Glomerular endothelial cell (primary cell): ENCODE measurements at regions not wholly inside any gene's neighbourhood (a gene's known extent, or its start where the extent isn't known, plus 50 kb on each side); places are given as distances from the start of the nearest gene placed in this dataset.
"Not testable (repeated sequence)": the region's sequence is repeated elsewhere in the genome, so short reads cannot be mapped to it uniquely, and the experiment has no call there.

Source experiments
- DNase-seq: peaks from one replicate; pipeline ENCODE4 v3.0.0-alpha.2; 2011; ENCODE audit warnings: low read depth, low spot score; ENCODE audit errors: extremely low read depth

DNA sequence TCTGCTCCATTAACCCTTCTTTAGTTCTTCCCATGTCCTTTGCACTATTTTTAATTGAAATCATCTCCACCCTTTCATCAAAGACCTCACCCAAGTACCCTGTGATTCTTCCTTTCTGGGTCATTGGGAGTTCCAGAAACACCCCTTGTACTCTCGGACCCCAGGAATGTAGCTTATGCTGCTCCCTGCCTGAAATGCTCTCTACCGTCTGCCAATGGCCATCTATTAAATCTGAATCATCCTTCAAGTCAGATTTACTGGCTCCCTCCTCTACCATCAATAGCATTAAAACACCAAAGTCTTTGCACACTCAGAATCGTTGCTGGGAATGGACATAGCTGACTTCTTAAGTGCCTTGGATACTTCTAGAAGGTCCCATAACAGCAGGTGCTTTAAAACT lies 73.2 kb upstream of the GADD45A start:
- no peak for DNase-seq

DNA sequence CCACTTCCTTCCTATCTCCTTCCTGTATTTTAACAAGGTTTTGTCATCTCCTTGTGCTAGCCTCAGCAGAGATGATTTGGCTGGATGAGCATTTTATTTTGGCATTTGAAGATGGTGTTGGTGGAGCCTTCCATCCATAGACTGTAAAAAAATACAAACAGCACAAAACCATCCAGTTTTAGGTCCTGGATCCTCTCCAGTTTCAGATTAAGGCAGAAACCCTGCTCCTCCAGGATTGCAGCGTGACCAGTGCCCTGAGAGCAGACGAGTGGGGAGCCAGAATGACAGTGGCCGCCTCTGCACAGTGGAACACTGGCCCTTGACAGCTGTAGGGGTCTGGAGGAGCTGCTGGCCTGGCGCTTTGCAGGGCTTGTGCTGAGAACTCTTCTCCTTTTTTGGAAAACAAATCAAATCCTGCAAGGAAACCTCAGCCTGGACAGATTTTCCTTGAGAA lies 72.2 kb upstream of the GADD45A start:
- no peak for DNase-seq

DNA sequence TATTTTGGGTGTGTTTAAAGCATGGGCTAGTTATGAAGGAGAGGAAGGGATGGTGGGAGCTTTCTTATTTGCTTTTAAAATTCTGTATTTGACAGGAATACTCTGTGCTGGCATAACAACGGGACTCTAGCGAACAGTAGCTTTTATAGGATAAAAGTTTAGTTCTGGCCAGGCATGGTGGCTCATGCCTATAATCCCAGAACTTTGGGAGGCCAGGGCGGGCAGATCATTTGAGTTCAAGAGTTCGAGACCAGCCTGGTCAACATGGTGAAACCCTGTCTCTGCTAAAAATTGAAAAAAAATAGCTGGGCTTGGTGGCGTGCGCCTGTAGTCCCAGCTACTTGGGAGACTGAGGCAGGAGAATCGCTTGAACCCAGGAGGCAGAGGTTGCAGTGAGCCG lies 71.5 kb upstream of the GADD45A start:
- DNase-seq = not testable (repeated sequence)

DNA sequence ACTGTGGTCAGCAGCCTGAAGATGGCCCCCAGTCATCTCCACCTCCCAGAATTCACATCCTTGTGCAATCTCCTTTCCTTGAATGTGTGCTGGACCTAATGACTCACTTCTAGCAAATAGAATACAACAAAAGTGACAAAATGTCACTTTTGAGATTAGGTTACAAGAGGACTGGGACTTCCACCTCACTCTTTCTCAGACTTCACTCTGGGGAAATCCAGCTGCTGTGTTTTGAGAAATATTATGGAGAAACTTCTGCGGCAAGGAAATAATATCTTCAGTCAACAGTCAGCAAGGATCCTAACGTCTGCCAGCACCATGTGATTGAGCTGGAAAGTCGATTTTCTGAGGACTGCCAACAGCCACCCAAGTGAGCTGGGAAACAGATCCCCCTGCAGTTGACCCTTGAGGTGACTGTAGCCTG lies 70.5 kb upstream of the GADD45A start:
- DNase-seq = no peak

DNA sequence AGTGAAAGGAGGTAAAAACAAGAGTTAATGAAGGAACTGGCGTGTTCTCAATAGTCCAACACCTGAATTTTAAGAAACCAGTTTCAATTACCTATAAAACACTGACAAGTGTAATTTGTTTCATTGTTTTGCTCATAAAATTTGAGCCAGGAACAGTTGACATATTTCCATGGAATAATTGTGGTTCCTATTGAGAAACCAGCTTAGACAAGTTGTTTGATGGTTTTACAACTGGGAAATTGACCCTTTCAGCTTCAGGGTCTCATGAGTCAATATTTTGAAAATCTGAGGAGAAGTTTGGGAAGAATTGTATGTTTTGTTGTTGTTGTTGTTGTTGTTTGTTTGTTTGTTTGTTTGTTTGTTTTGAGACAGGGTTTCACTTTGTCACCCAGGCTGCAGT lies 69.1 kb upstream of the GADD45A start:
- DNase-seq = no peak

DNA sequence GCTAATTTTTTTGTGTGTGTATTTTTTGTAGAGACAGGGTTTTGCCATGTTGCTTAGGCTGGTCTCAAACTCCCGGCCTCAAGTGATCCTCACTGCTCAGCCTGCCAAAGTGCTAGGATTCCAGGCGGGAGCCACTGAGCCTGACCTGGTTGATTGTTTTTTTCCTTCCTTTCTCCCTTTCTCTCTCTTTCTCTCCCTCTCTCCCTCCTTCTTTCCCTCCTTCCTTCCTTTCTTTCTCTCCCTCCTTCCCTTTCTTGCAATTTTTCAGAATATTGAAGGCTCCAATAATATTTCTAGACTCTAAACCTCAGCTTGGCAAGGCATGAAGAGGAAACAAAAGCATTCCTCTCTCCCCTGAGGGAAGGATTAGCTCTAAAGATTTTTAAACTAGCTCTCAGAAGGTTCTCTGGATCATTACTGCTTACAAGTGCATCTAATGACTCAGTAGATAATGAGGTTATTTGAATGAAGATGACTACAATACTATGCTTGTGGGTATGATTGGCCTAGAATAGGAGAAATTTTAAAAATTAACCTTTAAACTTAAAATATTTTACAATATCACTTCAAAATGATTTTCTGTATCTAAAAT lies 68.5 kb upstream of the GADD45A start:
- DNase-seq = no peak

DNA sequence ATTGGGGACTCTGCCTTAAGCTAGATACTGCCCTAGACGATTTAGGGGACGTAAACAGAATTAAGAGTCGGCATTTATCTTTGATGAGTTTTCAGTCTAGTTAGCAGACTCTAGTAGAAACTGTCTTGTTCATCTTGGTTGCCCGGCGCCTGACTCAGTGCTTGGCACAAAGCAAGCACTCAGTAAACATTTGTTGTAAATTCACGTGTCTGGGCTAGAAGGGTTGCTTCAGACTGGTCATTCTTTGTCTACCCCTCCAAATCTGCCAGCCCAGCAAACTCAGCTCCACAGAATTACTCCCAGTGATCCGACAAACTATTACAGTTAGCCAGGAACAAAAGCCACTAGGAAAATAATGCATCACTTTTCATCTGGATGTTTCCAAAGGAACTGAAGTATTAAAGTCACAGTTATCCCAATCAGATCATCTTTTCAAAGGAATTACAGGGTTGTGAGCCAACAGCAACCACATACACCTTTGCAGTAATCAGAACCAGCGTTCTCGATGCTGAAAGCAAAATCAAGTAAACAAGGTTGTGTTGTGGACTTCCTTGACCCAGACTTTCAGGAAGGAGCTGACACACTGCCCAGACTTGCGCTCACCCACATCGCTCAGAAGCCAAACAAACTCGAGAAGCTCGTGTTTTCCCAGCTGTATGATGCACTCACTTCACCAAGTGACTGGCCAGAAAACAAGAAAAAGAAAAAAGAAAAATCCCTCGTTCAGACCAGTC lies 66.5 kb upstream of the GADD45A start:
- DNase-seq = peak; percentile 90

DNA sequence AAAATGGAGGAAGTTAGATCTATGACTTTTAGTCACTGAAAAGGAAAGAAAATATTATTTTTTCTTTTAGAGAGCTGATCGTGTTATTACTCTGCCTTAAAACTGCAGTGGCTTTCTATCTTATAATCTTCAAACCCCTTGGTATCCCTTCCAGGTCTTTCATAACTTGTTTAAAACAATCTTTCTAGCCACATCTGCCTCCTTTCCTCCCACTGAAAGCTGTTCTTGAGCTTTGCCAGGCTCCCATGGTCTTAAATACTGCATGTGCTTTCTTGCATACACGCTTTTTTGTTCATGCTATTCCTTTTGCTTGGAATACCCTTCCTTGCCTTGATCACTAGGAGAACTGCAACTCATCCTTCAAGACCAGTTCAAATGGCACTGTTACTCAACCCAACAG lies 65.9 kb upstream of the GADD45A start:
- DNase-seq = no peak

DNA sequence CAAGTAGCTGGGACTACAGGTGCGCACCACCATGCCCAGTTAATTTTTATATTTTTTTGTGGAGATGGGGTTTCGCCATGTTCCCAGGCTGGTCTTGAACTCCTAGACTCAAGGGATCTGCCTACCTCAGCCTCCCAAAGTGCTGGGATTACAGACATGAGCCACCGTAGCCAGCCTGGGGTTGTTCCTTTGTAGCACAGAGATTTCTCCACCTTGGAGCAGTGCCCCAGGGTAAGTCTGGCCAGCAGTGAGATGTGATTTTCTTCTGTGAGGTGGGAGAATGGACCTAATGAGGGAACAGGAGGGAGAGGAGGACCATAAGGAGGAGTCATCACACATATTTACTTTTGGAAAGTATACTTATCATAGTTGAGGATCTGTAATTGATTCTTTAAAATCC lies 61.1 kb upstream of the GADD45A start:
- no peak for DNase-seq

DNA sequence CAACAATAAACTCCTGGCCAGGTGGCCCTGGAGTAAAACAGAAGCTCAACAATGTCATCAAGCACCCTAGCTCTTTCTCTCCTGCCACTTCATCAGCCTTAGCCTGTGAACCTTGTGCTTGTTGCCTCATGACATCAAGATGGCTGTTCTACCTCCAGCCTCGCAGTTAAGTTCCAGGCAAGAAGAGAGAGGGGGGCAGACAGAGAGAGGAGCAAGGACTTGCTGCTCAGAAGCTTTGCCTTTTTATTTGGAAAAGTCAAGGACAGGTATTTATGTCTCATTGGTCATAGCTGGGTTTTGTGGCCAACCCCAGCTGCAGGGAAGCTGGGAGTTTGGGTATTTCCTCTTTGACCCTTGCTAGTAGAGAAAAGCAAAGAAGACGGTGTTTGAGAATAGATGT lies 60.3 kb upstream of the GADD45A start:
- no peak for DNase-seq

DNA sequence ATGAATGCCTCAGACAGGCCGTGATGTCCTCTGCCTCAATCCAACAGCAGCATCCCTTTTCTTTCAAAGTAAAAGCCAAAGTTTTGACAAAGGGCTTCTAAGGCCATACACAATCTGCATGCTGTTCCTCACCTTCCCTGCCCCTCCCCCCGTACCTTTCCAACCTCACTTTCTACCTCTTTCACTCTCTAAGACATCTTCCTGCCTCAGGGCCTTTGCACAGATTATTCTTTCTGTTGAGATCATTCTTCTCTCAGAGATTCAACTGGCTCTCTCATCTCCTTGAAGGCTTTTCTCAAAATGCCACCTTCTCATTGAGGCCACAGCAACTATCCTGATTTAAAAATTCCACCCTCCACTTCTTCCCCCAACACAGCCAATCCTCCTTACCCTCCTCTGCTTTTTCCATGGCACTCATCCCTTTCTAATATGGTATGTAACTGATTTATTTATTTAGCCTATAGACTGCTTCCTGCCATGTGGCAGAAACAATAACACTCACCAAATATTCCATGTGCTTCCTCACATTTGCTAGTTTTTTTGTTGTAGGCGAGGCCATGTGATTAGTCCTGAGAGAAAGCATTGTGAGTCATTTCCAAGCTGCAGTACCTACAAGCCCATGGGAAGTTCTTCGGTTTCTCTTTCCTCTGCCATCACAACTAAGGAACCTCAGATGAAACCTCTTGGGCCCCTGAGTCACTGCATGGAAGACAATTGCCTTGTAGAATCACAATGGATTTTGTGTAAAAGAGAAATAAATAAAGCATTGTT lies 58.7 kb upstream of the GADD45A start:
- peak; percentile 99 for DNase-seq

DNA sequence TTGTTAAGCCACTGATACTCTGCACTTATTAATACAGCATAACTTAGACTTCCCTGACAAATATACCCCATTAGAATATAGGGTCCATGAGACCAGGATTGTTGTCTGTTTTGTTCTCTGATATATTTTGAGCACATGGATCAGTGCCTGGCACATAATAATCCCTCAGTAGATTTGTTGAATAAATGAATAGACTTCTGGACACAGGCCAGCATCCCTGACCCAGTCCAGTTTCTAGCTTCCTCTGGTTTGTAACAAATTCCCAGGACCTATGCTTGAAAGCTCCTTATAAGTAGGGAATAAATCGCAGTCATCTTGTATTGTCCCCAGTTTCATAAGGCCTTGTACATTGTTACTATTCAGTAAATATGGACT lies 58.2 kb upstream of the GADD45A start:
- DNase-seq = peak; percentile 71

DNA sequence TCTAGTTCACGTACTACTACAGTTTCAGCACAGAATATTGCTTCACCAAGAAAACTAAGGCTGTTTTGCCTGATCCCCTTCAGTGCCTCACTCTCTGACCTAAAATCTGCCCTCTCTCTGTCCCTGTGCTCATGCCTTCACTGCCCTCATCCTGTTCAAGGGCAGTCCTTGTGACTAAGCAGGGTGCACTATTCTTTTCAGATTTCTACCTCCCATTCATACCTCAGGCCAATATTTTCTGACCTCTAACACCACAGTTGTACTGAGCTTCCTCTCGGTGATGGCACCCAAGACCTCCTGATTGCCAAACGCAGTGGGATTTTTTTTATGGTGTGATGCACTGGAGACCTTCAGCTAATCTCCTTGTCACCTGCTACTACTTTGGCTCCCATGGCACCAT lies 57.7 kb upstream of the GADD45A start:
- no peak for DNase-seq

DNA sequence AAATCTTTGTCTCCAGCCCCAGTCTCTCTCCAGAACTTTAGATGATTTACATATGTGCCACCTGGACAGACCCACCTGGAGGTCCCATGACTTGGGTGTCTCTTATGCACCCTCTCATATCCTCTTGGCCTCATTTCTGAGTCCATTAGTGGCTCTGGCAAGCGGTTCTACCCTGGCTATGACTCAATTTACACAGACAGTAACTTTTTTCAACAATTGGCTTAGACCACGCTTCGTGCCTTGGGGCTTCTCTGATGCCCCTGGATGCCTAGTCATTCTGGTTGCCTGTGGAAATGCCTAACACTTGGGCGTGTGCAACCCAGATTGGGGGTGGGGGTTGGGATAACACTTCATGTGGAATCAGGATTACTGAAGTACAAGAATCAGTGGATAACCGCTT lies 57.1 kb upstream of the GADD45A start:
- no peak for DNase-seq

DNA sequence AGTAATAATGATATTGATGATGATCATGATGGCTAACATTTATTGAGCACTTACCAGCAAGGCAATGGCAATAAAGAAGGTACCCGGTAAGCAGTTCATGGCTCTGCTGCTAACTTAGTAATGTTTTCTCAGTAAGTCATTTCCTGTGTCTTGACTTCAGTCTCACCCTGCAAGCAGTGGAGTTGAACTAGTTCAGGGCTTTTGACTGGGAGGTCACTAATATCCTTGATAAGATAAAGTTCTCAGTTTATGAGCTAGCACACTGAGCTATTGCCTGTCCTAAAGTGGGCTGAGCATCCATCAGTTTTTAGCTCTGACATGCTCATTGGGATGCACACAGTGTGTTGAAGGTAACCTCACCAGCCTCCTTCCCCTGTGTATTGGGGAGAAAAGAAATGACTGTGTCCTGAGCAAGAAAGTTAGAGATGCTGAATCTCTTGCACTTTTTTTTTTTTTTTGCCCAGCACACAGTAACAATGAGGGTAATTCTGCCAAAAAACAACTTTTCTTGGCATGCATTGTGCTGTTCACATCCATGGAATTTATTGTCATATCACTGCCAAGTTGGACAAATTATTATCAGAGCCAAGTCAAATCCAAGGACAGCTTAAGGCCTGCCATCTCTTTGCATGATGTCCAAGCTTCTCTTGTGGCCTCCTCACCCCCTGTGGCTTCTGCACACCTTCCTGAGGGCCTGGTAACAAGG lies 55.5 kb upstream of the GADD45A start:
- DNase-seq = no peak

DNA sequence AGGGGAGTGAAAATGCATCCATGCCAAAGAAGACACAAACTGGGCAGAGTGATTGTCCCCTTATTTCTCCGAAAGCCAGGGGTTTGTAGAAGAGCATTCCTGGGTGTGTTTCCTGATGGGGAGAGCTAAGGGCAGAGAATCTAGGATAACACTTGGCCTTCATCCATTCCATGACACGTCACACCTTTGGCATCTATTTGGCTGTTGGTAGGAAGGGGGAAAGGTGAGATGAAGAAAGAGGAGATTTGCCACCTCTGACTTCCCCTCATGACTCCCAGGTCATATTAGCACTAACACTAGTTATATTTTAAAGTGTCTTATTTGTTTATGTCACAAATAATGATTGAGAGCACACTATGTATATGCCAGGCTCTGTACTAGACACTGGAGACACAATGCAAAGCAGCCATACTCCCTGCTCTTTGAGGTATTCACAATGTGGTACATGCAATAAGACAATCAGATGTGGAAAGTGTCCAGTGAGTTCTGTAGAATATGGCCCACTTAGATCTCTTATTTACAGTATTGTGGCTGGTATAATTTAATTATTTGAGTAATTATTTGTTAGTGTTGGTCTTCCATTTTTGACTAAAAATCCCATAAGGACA lies 54.5 kb upstream of the GADD45A start:
- DNase-seq = no peak

DNA sequence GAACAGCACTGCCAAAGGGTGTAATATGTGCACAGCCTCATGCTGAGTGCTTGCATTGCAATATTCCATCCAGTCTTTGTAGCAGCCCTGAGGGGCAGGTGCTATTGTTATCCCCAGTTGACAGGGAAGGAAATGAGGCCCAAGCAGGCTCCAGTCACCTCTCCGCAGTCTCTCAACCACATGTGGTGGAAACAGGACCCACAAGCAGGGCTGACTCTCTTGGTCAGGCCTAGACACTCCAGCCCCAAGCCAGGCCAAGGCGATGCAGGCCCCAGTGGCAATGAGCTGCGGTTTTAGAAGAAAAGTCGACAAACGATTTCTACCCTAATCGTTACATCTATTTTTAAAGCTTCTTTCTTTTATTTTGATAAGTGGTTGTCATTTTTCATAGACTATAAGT lies 52.6 kb upstream of the GADD45A start:
- no peak for DNase-seq

DNA sequence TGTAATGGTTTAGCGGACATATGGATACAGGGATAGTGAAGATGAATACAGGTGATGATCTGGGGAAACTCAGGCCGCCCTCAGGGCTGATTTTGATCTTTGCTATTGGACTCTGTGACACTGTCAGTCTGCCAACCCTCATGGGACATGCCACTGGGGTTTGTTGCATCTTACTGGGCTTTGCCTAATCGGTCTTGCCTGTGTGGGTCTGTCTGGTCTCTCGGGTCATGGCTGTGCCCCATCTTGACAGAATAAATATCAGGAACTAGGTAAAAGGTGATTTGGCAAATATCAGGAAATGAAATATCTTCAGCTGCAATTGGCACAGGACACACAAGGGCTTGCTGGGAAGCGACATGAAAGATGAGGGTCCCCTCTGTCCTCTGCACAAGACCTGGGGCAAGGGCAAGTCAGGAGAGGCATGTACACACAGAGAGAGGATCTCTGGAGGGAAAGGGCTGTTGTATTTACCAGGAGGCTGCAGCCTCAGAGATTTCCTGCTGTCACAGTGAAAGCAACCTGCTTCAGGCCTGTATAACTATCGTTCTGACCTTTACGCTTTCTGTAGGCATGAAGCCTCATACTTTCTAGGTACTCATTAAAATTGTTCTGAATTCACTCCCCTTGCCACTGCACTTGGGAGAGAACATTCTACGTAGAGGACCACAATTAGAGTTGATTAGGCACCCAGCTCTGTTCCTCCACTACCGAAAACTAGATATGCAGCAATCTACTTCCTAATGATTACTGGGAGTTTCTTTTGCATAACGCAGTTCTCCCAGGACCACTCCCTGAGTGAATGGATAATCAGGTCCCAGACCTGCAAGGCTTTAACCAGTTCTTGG lies 52.0 kb upstream of the GADD45A start:
- DNase-seq = no peak

DNA sequence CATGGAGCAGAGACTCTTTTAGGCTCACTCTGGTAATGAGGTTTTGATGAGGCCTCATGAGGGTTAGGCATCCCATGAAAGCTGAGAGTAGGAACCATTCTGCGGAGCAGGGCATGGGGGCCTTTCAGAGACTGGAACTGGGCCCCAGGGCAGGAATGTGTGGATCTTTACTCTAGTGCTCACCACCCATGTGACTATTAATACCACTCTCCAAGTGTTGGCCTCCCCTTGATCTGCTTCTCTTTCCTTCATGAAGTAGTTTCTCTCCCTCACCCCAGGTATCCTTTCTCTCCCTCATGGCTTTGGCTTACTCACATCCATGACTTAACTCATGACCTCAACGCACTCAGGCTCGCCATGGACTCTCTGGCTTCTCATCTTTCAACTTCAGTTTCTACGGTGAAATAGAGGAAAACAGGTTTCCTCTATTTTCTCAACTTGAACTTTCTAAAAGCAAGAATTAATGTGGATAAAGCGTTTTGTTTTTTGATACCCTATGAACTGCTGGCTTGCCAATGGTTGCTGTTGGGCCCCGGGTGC lies 50.5 kb upstream of the GADD45A start:
- no peak for DNase-seq
